SIG-M5 treated with dmso at 0.1 percent for 504 hours (cell line): ENCODE measurements at regions not wholly inside any gene's neighbourhood (a gene's known extent, or its start where the extent isn't known, plus 50 kb on each side); places are given as distances from the start of the nearest gene placed in this dataset.

Source experiments
- DNase-seq: peaks from one replicate; lab custom pipeline; 2025; ENCODE audit not compliant: unreplicated experiment; lab: John Stamatoyannopoulos, UW

DNA sequence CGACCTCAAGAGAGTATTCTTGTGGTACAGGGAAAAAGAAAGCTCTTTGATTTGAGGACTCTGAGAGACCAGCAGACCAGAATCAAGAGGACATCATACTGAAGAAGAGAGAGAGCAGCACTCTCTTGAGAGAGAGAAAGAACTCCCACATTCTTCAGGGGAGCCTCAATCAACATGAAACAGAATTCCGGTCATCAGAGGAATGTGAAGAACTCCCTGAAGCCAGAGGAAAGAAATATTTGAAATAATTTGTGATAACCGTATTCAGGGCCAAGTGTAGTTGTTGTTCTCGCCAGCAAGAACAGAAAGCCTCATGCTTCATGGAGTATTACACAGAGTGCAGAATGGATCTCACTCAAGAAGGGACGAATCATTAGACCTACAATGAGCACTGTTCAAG is 363.8 kb upstream of the TMEM132C start:
- DNase-seq, result no peak

DNA sequence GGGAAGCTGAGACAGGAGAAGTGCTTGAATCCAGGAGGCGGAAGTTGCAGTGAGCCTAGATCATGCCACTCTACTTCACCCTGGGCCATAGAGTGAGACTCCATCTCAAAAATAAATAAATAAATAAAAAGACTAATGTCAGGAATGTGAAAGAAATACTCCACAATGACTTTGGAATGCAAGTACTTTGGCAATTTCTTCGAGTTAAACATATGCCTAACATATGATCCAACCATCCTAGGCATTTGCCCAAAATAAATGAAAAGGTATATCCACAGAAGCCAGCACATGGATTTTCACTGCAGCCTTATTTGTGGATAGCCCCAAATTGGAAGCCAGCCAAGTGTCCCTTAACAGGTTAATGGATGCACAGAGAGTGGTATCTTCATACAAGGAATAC is 357.9 kb upstream of the TMEM132C start:
- no peak for DNase-seq

DNA sequence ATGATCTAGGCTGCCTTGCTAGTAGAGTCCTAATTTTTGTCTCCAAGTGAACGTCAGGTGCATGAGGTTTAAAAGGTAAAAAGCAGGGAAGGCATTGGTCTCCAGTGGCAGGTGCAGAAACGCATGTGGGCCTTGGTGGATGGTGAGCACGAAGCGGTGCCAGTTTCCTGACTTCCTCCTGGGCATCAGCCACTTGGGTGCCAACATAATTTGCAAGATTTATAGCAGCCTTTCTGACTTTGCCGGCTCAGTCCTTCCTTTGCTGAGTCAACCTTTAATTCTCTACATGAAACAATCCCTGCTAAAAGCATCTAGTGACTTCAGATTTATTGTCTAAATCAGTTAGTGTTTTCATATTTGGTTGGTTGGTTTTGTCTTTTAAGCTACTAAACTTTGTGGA is 355.7 kb upstream of the TMEM132C start:
- DNase-seq, result no peak

DNA sequence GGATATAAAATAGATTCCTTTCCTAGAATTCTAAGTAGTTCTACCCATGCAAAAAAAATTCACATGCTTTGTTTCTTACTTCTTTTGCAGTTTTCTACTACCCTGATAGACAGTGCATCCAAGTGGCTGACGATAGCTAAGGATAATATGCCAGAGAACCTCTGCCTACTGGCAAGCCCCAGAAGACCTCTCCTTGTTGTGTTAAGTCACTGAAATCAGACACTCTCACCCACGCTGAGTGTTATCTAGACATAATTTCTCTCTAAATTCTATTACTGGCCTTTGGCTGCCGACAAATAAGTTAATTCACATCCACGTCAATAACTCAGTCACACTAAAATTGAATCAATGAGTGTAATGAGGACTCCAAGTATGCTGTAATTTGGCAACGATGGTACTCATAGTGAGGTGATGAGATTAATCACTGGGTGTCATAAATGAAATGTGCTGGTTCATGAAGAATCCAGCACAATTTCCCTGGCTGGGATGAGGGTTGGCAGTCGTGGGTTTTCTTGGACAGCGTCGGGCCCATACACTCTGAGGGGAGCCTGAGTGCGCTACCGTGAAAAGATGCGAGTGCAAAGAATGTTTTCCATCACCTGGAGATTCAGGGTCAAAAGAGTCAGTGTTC is 354.8 kb upstream of the TMEM132C start:
- DNase-seq, result no peak

DNA sequence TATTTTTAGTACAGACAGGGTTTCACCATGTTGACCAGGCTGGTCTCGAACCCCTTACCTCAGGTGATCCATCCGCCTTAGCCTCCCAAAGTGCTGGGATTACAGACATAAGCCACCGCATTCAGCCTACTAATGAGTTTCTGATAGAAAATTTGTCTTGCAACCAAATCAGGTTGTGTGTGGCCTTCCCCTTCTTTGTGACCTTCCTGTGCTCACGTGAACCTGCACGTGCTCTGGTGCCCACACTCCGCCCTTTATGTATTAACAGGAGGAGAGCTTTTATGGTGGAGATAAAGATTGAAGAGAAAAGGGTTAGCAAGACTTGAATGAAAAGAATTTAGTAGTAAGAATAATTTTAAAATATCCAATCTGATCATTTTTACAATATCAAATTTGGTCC is 343.5 kb upstream of the TMEM132C start:
- no peak for DNase-seq

DNA sequence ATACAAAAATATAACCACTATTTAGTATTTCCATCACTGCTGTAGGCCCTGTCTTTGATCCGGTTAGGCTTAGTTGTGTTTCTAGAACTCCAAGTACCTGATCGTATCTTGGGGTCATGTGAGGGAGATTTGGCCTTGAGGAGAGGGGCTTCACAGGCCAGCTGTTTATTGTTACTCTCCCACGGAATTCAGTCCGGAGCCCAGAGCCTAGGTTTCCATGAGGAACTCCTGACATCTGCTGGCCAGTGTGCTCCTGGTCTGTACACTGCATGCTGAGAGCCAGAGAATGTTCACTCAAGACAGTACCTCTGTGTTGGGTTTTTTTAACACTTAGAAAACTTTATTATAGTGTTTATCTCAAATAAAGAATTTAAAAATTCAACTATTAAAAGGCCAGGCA is 341.0 kb upstream of the TMEM132C start:
- peak; percentile 1 for DNase-seq

DNA sequence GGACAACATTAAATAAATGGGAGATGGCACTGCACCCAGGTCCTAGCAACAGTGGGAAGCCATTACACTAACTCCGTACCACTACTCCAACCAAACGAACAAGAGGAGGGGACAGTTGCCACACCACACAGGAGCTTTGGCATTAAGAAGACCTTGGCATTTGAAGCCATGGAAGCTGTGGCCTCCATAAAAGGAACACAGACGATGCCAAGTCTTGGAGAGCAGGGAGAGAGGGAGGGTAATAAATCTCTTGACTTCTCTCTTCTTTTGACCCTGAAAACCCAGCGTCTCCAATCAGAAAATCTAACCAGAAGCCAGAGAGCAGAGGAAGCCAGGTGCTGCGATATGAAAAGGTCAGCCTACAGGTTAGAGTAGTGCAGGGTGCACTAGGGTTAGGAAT is 338.8 kb upstream of the TMEM132C start:
- DNase-seq, result no peak

DNA sequence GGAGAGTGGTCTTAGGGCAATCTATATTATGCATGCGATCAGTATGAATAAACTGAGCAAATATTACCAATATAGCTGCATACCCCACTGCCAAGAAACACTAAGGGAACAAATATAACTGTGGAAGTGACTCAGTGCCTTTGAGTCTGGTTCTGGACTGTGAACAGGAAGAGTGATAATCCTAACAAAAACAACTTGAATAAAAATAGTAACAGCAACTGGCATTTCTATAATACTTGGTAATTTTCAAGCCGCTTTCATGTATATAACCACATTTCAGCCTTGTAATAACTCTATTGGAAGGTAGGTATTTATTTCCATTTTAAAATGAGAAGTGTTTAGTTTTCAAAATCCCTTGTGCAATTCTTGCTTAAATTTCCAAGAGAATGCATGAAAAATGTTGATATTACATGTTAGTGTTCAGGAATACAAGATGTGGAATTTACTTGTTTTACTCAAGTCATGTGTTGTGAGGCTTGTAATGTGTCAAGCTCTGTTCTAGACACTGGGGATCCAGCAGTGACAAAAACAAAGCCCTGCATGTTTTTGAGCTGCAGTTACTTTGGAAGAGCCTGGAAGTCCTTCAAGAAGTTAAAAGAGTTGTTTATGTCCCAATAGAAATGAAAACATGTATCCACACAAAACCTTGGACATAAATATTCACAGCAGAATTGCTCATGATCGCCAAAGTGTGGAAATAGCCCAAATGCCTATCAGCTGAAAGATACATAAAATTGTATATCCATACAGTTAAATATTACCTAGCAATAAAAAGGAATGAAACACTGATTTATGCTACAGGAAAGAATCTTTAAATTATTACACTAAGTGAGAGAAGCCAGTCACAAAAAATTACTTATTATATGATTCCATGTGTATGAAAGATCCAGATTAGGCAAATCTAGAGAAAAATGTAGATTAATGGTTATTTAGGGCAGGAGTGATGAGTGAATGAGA is 338.1 kb upstream of the TMEM132C start:
- DNase-seq, result no peak

DNA sequence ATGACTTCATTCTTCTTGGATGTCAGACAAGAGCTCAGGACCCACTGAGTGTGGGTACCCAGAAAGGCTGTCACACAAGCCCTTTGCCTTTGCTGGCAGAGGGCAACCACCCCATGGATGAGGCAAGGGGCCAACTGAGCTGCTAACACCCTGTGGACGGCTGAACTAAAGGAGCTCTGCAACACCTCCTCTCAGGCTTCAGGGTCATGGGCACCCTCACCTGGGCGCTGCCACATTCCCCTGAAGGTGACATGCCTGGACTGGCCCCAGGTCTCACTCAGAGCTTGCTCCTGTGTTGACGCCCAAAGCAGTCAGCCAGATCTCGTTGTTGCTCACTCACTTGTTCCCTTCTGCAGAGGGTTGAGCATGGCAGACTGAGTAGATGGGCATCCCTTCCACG is 336.8 kb upstream of the TMEM132C start:
- DNase-seq, result no peak

DNA sequence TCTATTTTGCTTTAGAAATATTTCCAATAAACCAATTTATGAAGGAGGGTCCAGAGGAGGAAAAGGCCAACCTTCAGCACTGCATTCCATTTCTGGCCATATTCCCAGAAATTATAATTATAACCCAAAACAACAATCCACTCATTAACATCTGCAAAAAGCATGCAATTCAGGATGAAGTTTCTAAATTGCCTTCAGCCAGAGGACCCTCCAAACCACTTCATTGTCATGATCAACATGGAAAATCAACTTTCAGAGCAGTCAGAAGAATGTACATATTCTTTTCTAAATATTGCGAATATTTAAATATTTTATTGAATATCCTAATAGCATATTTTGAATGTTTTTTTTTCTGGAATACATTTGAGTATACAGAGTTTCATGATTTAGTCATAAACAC is 332.6 kb upstream of the TMEM132C start:
- DNase-seq, result no peak

DNA sequence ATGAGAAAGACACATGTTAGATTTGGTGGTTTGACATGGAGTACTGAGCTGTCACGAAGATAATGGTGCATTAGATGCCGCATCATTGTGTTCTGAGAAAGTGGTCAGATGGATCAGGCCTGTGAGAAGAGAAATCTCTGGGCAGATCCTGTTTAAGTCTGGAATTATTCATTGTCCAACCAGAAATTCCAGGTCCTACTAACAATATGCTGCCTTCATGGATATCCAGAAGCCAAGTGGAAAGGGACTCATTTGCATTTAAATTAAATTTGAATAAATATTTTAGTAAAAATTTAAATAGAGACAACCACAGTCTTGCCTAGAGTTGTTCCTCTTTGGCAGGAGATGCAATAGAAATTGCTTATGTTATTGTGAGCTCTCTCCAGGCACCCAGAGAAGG is 330.5 kb upstream of the TMEM132C start:
- no peak for DNase-seq

DNA sequence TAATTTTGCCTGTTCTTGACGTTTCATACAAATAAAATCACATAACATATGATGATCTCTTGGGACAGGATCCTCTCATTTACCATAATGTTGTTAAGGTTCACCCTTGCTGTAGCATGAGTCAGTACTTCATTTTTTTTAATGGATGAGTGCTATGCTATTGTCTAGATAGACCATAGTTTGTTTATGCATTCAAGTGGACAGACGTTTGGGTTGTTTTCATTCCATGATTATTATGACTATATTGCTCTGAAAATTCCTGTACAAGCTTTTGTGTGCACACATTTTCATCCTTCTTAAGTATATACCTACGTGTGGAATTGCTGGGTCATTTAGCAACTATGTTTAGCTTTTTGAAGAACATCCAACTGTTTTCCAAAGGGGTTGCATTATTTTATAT is 325.6 kb upstream of the TMEM132C start:
- no peak for DNase-seq

DNA sequence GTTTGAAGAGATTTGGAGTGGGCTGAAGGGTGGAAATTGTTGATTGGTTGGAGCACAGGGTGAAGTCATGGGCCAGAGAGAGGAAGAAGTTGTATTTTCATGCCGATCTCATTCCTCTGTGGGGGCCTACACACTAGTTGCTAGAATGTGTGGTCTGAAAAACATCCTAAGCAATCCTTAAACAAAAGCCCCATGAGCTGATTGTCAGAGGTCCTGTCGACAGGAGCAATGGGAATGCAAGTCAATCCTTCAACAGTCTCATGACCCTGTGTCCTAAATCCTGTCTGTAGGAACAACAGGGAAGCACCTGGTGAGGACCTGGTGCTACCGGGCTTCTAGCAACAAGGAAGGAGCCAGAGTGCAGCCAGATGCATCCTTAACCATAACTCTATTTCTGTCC is 324.0 kb upstream of the TMEM132C start:
- DNase-seq, result no peak

DNA sequence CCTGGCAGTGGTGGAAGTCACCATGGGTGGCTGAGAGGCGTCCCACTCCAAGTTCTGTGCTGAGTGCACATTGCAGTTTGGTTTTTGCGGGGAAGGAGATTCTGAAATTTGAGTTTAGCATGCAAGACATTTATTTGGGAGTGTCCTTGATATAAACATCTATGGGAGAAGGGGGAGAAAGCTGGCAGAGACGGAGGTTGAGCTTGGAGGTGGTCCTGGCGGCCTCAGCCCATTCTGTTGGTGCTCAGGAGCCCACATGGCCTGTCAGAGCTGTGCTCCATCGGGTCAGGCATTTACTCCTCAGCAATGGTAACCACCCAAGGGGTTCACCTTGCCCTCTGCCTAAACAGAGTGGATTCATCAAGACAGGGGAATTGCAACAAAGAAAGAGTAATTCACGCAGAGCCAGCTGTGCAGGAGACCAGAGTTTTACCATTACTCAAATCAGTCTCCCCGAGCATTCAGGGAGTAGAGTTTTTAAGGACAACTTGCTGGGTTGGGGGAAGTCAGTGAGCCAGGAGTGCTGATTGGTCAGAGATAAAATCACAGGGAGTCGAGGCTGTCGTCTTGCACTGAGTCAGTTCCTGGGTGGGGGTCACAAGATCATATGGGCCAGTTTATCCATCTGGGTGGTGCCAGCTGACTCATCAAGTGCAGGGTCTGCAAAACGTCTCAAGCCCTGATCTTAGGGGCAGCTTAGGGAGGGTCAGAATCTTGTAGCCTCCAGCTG is 323.3 kb upstream of the TMEM132C start:
- DNase-seq, result no peak

DNA sequence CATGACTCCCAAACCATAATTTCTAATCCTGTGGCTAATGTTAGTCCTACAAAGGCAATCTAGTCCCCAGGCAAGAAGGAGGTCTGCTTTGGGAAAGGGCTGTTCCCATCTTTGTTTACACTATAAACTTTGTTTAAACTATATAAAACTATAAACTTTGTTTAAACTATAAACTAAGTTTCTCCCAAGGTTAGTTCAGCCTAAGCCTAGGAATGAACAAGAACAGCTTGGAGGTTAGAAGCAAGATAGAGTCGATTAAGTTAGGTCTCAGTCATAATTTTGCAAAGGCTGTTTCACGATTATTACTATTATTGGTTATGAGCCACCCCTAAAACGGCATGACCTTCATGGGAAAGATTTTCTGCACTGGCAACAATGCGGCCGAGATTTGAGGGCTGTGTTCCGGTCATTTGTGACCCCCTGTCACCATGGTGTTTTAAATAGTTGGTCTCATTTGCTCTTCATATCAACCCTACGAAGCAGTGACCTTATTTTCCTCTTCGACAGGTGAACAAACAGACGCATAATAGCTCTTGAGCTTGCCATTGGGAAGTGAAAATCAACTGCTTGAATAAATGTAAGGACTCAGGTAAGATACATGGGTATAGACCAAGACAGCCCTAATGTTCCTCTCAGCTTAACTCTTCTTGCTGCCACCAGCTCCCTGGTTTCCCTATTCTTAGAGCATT is 322.6 kb upstream of the TMEM132C start:
- no peak for DNase-seq

DNA sequence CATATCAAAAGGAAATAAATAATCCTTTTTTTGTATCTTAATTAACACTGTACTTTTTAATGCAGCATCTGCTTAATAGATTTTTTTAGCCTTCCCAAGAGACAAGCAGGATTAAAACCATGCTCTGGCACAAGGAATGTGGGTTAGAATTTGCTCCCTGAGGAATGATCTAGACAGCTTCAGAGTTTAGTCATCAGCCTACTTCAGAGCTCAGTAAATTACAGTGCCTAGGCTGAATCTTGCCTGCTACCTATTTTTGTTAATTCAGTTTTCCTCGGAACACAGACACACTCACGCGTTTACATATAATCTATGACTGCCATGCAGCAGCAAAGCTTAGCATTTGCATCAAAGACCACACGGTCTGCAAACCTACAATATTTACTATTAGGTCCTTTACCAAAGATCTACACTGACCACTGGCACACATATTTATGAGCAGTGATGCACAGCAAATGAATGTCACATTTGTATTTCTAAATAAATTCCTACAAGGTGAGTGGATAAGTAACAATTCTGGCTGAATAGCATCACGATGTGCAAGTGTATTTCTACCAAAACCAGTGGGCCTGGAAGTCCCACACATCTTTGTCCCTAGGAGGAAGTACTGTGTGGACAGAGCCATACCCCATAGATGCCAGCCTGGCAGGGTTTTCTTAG is 309.8 kb upstream of the TMEM132C start:
- no peak for DNase-seq

DNA sequence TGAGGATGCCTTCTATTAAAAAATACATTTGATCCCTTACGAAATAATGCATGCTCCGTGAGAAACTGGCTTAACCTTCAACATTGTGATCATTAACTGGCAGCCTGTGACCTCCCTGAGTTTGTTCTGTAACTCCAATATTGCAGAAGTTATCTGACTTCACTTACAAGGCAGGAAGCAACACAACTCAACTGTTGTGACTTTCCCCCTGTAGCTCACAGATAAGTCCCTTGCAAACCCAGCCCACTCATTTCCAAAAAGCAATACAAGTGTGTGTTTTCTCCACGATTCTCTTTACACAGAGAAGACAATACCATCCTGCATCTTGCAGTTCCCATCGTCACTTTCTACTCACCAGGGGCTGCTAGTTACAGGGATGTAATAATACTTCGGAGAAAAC is 304.7 kb upstream of the TMEM132C start:
- DNase-seq, result no peak

DNA sequence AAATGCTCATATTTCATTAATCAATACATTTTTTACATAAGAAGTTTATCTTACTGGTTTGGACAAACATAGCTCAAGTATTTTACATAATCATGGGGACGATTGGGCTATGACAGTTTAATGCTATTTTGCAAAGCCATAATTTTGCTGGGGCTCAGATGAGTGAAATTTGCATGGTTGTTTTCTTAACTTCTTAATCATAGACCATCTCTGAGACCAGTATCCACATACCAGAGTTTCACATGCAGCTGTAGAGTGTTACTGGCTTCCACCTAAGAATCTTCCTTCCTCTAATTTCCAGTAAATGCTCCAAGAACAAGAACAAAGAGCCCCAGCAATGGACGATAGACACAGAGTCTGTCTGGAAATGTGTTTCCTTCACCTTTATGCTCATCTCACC is 303.0 kb upstream of the TMEM132C start:
- no peak for DNase-seq

DNA sequence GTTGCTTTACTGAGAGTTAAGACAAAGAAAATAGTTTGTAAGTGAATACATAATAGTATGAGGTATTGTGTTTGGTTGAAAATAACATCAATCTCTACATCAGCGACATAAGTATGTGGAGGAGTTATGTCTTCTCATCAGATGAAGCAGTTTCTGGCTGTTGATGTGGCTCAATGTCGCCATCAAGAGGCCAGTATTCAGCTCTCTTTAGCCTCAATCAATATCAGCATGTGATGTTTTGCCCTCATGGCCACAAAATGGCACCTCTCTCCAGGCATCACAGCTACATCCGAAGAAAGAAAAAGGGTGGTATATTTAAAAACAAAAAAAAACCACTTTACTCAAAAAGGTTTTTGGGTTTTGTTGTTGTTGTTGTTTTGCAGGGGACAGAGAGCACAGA is 302.3 kb upstream of the TMEM132C start:
- no peak for DNase-seq

DNA sequence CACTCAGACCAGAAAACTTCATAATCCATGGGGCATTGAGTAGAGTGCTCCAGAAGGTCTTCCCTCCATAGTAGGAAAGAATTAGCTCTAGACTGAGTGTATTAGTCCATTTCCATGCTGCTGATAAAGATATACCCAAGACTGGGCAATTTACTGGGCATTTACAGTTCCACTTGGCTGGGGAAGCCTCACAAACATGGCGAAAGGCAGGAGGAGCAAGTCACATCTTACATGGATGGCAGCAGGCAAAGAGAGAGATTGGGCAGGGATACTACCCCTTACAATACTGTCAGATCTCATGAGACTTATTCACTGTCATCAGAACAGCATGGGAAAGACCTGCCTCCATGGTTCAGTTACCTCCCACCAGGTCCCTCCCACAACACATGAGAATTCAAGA is 300.6 kb upstream of the TMEM132C start:
- DNase-seq, result no peak

DNA sequence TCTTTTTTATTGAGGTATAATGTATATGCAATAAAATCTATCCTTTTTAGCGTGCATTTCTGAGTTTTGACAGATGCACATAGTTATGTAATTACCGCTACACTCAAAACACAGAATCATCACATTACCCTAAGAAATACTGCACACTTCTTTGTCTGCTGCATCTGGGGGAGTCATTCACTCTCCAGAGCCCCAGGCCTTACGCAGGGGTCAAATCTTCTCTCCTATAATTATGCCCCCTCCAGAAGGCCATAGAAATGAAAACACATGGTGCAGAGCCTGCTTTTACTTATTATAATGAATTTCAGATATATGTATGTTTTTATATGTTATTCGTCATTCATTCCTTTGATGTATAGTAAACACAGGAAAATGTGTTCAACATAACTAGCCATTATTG is 296.5 kb upstream of the TMEM132C start:
- no peak for DNase-seq
